EL (cell line): ENCODE measurements at regions not wholly inside any gene's neighbourhood (a gene's known extent, or its start where the extent isn't known, plus 50 kb on each side); places are given as distances from the start of the nearest gene placed in this dataset.
A peak's percentile ranks its signal among the peaks of the same experiment; 100 is the strongest.

ENCODE experiments used
- DNase-seq: peaks from one replicate; pipeline ENCODE4 v3.0.0-alpha.2; 2016

DNA sequence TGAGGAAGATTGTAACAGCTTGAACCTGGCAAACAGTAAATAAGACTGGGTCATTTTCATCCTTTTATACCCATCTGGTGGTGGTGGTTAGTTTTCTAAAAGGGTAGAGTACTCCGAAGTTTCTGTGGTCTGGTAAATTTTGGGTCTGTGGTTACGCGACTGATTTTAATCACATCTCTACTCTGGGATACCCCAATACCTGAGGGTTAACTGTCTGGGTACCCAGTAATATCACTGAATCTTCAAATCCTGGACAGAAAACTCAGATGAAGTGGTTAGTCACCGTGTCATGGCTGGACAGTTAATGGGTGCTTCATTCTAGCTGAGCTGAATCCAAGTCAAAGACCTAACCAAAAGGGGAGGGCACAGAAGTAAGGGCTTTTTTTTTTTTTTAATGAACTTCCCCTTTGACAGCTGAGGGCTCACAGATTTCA lies 474.2 kb downstream of the GADD45G start:
- DNase-seq = no peak

DNA sequence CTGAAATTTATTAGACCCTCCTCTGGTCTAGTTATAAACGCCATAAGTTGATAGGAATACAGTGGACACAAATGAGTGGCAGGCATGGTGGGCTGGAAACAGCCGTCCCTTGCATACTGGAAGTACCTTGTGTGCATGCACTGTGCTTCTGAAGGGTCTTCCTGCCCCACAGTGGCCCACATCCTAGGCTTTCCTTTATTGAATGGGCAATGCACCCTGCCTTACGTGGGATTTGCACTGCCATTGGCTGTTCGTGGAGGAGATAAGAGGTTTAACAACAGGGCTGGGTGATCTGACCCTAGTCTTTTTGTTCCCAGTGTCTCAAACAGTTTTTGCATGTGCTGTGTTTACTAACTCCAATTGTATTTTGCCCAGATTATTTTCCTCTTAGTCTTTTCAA lies 480.8 kb downstream of the GADD45G start:
- no peak for DNase-seq

GRCh38 chr9:90086101-90086511 lies 481.3 kb downstream of the GADD45G start:
- no peak for DNase-seq

- no peak for DNase-seq
Observed at GRCh38 chr9:90088434-90088833, 483.6 kb downstream of the GADD45G start.

DNA sequence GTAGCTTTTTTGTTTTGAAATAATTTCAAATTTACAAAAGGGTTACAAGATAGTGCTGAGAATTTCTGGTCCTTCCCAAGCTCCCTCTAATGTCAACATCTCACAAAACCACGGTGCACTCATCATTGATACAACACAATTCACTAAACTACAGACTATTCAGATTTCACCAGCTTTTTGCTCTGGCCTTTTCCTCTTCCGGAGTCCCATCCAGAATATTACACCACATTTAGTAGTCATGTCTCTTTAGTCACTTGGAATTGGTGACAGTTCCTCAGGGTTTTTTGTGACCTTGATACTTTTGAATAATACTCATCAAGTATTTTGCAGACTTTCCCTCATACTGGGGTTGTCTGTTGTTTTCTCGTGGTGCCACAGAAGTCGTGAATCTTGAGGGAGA lies 484.0 kb downstream of the GADD45G start:
- DNase-seq = no peak

GRCh38 chr9:90090997-90091396 lies 486.2 kb downstream of the GADD45G start:
- DNase-seq = no peak

DNA sequence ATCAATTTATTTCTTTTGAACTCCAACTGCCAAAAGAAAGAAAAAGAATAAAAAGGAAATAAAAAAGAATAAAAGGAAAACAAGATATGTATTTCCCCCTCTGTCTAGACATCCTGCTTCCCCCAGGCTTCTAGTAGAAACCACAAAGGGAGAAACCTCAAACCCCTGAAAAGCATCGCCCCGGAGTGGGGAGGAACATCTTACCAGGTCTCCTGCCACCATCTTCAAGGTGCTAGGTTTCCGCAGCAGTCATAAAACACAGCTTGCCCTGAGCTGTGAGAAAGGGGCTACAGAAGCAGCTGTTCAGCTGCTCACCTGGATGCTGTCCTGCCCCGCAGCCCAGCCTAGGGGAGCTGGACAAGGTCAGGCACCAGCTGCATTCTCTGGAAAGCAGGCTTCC lies 487.7 kb downstream of the GADD45G start:
- no peak for DNase-seq

- DNase-seq = no peak
Observed at GRCh38 chr9:90095682-90096081, 490.9 kb downstream of the GADD45G start.

GRCh38 chr9:90097237-90097636 lies 492.4 kb downstream of the GADD45G start:
- no peak for DNase-seq

GRCh38 chr9:90098408-90098807 lies 493.6 kb downstream of the GADD45G start:
- DNase-seq = no peak

GRCh38 chr9:90099262-90099963 lies 494.6 kb downstream of the GADD45G start:
- DNase-seq = no peak

DNA sequence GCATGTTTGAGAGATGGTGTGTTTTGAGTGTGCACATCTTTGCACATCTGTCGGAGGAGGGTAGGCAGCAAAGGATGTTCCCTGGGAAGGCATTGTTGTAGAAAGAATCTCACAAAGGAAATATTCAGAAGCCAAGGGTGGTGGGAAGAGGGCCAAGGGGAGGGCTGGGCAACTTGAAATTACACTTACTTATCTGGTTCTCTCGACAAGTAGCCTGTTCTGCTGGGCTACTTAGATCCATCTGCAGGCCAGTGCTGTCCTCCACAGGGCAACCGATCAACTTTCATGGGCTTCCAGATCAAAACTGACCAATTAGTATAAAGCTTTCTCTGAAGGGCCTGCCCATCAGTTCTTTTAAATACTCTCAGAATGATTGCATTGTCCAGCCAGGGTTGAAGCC lies 495.2 kb downstream of the GADD45G start:
- DNase-seq = no peak

DNA sequence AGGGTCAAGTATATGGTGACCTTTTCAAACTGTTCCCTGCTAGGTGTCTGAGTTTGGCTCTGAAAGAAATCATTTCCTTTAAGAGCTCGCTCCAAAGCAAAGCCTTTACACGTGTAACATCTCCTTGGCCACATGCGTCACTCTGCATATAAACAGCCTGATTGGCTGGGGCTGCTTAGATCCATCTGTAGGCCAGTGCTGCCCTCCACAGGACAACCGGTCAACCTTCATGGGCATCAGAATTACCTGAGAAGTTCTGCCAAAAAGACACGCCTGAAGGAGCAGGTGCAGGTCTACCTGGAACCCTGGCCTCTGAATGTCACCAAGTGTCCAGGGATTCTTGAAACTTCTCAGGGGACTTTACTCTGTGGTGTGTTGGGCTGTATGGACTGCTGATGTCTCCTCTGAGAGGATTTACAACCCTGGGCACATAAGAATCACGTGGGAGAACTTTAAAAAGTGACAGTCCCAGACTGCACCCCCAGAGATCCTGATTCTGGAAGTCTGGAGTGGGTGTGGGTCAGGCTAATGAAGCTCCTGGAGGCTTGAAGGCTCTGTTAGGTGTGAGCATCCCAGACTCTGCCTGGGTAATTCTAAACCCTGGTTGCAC lies 497.6 kb downstream of the GADD45G start:
- DNase-seq = peak; percentile 49

GRCh38 chr9:90103771-90104170 lies 499.0 kb downstream of the GADD45G start:
- DNase-seq = no peak

DNA sequence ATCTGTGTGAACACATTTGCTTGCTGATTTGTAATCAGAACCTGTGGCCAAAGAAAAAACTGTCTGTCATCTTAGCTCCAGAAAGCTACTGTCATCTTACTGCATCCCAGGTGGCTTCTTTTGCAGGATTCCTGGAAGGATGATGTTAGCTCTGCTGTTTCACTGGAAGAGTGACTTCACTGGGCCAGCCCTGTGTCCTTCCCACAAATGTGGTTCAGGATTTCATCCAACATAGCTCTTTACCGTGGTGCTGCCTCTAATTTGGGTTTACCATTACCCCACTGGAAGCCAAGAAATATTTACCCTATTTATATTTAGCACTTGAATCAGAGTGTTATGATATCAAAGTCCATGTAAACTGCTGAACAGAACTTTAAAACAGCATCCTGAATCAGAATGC lies 501.0 kb downstream of the GADD45G start:
- DNase-seq = no peak

GRCh38 chr9:90107040-90107725 lies 502.4 kb downstream of the GADD45G start:
- no peak for DNase-seq

DNA sequence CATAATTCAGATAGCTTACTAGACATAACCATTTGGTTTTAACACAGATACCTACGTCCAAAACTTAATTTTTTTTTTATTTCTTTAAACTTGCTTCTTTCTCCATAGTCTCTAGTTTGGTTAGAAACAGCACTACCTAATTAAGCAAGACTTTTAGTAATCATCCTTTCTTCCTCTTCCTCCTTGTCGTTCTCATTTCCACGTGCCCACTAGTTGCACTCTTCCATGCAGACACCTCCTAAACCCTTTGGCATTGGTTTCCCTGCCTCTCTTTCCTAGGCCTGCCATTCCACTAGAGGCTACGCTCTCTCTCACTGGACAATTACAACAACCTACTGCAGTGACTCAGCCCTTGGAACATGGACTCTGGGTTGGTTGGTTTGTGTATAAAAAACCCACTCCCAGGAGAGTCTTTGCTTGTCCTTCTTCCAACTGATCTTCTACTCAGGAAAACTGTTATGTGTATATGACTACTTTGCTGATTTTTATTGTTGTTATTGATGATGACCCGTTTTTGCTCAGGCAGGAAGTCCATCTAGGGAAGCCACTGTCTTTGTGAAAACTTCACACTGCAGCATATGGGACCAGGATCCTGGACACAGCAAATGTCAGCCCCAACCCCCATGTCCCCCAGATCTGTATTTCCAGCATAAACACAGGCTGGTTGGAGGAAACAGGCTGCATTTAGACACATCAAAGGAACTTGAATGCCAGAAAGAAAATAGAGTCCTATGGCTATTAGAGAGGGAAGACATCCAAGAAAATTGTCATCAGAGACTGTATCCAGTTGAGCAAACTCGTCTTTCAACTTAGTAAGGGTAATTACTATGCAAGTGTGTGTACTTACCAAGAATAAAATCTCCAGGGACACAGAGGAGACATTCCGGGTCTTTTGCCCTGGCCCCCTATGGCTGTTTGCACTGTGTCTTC lies 503.2 kb downstream of the GADD45G start:
- DNase-seq = no peak

DNA sequence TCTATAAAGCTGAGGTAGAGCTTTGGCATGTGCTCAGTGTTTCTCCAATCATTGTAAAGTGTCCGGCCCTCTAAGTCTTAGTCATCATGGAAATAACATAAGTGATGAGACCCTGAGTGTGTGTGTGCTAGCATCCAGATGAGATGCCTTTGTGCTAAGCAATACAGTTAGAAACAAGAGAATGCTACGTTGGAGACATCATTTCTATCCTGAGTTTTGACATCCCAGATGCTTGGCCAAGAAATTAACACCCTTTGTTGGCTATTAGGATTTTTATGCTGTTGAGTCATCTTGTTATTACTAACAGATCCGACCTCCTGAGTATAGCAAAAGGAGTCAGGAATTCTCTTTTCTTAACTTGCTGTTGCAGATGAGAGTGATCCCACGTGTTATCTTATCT lies 508.0 kb downstream of the GADD45G start:
- no peak for DNase-seq

DNA sequence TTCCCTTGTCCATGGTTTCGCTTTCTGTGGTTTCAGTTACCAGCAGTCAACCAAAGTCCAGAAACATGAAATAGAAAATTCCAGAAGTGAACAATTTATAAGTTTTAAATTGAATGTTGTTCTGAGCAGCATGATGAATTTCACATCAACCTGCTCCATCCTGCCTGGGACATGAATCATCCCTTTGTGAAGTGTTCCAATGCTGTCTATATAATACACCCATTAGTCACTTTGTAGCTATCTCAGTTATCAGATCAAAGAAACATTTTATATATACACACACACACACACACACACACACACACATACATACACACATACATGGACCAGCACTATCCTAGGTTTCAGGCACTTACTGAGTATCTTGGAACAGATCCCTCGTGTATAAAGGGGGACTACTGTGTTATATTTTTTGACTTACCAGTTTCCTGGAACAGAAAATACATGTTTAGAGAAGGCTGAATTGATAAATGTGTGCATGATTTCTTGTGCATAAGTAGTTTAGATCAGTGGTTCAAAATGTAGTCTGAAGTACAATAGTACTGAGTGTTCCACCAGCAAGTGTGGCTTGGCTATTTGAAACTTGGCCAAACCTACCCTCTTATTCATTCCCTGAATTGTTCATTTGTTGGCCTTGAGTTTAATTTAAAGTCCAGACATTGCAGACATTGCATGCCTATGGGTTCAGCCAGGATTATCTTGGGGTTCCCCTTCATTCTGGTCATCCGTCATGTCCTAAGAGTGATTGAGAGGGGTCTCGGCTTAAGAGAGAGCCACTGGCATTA lies 510.0 kb downstream of the GADD45G start:
- no peak for DNase-seq

DNA sequence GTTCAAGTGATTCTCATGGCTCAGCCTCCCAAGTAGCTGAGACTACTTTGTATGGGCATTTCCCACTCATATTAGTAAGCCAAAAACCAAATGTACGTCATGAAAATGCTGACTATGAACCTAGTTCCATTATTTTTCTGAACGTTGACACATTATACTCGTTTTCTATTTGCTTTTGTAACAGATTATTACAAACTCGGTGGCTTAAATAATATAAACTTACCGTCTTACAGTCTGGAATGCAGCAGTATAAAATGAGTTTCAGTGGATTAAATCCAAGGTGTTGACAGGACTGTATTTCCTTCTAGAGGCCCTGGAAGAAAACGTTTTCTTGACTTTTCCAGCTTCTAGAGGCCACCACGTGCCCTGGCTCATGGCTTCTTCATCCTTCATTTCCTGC lies 517.0 kb downstream of the GADD45G start:
- DNase-seq = no peak

DNA sequence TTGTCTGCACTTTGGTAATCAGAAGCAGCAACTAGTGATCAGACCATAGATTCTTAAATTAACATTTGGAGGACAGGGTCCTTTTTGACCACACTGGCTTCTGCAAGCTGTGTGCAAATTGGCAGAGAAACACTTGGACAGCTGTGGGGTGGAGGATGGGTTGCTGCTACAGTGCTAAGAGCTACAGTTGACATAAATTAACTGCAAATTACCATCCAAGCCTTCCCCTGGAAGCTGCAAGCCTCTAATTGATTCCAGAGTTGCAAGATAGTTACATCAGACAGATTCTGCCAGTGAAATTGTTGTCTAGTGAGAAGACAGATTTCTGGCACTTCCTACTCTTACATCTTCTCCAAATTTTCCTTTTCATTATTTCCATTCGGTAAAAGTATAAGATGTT lies 517.7 kb downstream of the DIRAS2 start:
- no peak for DNase-seq

GRCh38 chr9:90127923-90128322 lies 514.7 kb downstream of the DIRAS2 start:
- DNase-seq = no peak
